ENCODE measurements at regions not wholly inside any gene's neighbourhood (a gene's known extent, or its start where the extent isn't known, plus 50 kb on each side); places are given as distances from the start of the nearest gene placed in this dataset.

DNA sequence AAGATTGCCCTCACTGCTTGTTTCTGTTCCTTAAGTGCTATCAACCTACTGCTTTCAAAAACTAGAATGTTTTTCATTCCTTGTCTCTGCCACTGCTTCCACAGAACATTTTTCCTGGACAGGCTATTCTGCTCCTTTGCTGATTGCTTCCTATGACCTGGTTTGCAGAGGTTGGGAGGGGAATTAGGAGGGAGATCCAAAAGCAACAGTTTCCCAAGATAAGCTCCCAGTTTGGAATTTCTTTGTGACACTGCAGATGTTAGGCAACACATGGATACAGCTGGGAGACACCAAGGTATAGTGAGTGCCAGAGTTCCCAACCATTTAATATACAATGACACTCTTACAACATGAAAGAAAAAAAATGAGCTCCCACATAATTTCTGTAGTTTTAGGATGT lies 1036.5 kb downstream of the ROBO2 start:
- TF ChIP-seq, protein P1, sequence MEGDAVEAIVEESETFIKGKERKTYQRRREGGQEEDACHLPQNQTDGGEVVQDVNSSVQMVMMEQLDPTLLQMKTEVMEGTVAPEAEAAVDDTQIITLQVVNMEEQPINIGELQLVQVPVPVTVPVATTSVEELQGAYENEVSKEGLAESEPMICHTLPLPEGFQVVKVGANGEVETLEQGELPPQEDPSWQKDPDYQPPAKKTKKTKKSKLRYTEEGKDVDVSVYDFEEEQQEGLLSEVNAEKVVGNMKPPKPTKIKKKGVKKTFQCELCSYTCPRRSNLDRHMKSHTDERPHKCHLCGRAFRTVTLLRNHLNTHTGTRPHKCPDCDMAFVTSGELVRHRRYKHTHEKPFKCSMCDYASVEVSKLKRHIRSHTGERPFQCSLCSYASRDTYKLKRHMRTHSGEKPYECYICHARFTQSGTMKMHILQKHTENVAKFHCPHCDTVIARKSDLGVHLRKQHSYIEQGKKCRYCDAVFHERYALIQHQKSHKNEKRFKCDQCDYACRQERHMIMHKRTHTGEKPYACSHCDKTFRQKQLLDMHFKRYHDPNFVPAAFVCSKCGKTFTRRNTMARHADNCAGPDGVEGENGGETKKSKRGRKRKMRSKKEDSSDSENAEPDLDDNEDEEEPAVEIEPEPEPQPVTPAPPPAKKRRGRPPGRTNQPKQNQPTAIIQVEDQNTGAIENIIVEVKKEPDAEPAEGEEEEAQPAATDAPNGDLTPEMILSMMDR (IDR thresholded peaks at IDR 0.05; ENCODE audit: control insufficient read depth, insufficient read depth, low read depth, low read length, missing control alignments): no peak
- no peak overlapping the region for H3K4me3 ChIP-seq (ENCODE audit: control insufficient read depth, low read depth, low read length)
- DNase-seq (ENCODE audit: low read depth): no peak

DNA sequence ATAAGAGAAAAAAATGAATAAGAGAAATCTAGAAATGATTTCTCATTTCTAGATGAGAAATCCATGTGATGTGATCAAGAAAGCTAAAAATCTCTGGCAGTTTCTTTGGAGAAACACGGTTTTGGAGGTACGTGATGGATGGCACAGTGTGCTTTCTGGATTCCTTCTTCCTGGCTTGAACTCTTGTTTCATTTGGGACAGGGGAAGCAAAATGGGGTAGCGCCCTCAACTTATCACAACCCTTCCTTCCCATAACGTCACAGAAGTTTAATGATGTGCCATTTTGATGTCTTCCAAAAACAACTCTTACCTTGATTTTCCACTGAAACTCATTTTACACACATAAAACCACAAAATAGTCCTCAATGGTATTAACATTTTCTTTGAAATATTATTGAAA lies 1037.3 kb downstream of the ROBO2 start:
- TF ChIP-seq, protein P1 (IDR thresholded peaks at IDR 0.05; ENCODE audit: control insufficient read depth, insufficient read depth, low read depth, low read length, missing control alignments): no peak
- no peak for DNase-seq (ENCODE audit: low read depth)
- H3K4me3 ChIP-seq (ENCODE audit: control insufficient read depth, low read depth, low read length): no peak overlapping the region

DNA sequence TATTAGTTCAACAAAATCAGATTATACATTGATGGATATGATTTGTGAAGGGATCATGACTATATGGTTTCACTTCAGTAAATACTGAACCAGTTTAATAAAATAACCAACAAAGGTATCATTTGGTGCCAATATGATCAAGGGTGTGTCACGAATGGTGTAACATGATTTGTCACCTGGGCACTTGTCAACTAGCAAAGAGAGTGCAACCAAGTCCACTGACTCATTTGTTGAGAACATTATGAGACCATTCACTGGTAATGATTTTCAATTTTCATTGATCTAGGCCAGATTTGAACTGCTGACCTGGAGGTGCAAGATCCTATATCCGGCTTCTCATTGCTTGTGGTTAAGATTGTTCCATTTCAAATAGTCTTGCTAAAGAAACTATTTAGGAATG lies 1037.9 kb downstream of the ROBO2 start:
- DNase-seq (ENCODE audit: low read depth): no peak

DNA sequence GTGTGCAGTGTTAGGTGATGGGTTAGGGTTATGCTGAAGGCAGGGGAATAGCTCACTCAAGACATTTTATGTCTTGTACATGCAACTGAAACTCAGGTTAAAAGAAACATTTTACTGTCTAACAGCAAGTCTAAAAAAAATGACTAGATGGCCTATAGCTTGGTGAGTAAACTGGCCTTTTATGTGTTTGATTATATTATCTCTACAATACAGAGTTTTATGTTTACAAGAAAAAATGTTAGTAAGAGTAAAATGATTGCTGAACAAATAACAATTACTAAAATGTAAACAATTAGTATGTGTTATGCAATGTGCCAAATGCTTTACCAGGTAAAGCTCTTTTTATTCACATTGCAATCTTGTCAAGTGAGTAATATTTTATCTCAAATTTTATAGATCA lies 1039.6 kb downstream of the ROBO2 start:
- DNase-seq (ENCODE audit: low read depth): no peak
- no peak overlapping the region for H3K4me3 ChIP-seq (ENCODE audit: control insufficient read depth, low read depth, low read length)
- TF ChIP-seq, protein P1 (IDR thresholded peaks at IDR 0.05; ENCODE audit: control insufficient read depth, insufficient read depth, low read depth, low read length, missing control alignments): no peak

More for the DNA sequence above, 1037.9 kb downstream of the ROBO2 start:
- no peak overlapping the region for H3K4me3 ChIP-seq (ENCODE audit: control insufficient read depth, low read depth, low read length)
- TF ChIP-seq, protein P1 (IDR thresholded peaks at IDR 0.05; ENCODE audit: control insufficient read depth, insufficient read depth, low read depth, low read length, missing control alignments): no peak

DNA sequence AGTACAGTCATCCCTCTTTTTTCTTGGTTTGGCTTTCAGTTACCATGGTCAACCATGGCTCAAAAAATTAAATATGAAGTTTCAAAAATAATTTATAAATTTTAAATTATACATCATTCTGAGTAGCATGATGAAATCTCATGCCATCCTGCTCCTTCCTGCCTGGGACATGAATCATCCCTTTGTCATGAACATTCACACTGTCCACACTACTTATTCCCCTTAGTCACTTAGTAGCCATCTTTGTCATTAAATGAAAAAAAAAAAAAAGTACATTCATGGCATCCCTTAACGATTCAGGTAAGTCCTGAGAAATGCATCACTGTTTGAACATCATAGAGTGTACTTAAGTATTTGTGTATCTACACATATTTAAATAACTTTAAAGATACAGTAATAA lies 1046.3 kb downstream of the ROBO2 start:
- TF ChIP-seq, protein P1 (IDR thresholded peaks at IDR 0.05; ENCODE audit: control insufficient read depth, insufficient read depth, low read depth, low read length, missing control alignments): no peak
- no peak overlapping the region for H3K4me3 ChIP-seq (ENCODE audit: control insufficient read depth, low read depth, low read length)
- no peak for DNase-seq (ENCODE audit: low read depth)

DNA sequence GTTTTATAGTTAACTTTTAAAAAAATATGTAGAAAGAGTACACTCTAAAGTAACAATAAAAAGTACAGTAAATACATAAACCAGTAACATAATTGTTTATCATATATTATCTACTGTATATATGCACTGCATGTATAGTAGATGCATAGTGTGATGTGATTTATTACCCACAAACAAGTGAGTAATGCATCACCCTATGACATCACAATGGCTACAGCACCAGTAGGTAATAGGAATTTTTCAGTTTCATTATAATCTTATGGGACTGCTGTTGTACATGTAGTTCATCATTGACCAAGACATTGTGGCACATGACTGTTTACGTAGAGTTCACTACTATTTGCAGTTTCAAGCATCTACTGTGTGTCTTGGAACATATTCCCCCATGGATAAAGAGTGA lies 1047.2 kb downstream of the ROBO2 start:
- no peak overlapping the region for H3K4me3 ChIP-seq (ENCODE audit: control insufficient read depth, low read depth, low read length)
- DNase-seq (ENCODE audit: low read depth): no peak
- TF ChIP-seq, protein P1 (IDR thresholded peaks at IDR 0.05; ENCODE audit: control insufficient read depth, insufficient read depth, low read depth, low read length, missing control alignments): no peak

DNA sequence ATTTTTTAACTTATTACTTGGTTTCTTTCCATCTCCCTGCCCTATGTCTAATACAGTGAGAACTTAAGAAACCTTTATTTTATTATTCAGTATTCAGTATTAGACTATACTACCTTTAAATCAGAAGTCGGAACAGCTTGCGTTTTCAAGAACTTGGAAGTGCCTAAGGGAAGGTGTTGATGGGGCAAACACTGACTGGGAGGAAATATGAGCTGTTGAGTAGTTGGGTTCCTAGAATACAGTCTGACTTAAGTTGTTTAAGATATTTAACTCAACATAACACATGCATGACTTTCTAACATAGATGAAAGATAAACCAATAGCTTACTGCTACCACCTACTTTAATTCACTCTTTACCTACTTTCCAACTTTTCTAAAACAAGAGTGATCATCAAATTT lies 1048.1 kb downstream of the ROBO2 start:
- no peak for DNase-seq (ENCODE audit: low read depth)
- no peak overlapping the region for H3K4me3 ChIP-seq (ENCODE audit: control insufficient read depth, low read depth, low read length)
- TF ChIP-seq, protein P1 (IDR thresholded peaks at IDR 0.05; ENCODE audit: control insufficient read depth, insufficient read depth, low read depth, low read length, missing control alignments): no peak

Measured in AG09309 (cell line).